GM12878 (cell line): ENCODE measurements at regions not wholly inside any gene's neighbourhood (a gene's known extent, or its start where the extent isn't known, plus 50 kb on each side); places are given as distances from the start of the nearest gene placed in this dataset.

Source experiments
- ATAC-seq: fragments of 200-7000 bp; cut with Tn5 transposase; 3 replicates; pipeline ENCODE4 v1.9.1; 2020; ENCODE audit warnings: mild to moderate bottlenecking, moderate library complexity
- BruUV-seq: library from RNA; stranded (reverse); fragments of 400-500 nt; replicated peaks from 2 replicates; lab custom pipeline; 2021; lab: Mats Ljungman, UMichigan
- CTCF ChIA-PET: fragments of 300-600 bp; sonication (Branson Sonifier 250); formaldehyde crosslinking; extraction: SDS; loops from one replicate; lab custom pipeline; 2021; ENCODE audit warnings: inconsistent platforms; lab: Yijun Ruan, JAX
- POLR2A ChIA-PET: fragments of 350-600 bp; formaldehyde crosslinking; extraction: SDS; loops from one replicate; lab custom pipeline; 2021; ENCODE audit warnings: inconsistent platforms; lab: Charles Lee
- RAD21 ChIA-PET: fragments of 300-600 bp; sonication (Branson Sonifier 250); formaldehyde crosslinking; loops from one replicate; lab custom pipeline; 2023; ENCODE audit warnings: antibody characterized with exemption; ENCODE audit not compliant: unreplicated experiment; lab: Charles Lee
- SMC1A ChIA-PET: fragments of 300-600 bp; sonication (Branson Sonifier 250); formaldehyde crosslinking; loops from one replicate; lab custom pipeline; 2023; ENCODE audit not compliant: unreplicated experiment, uncharacterized antibody; lab: Charles Lee
- DNase-seq: peaks from one replicate; pipeline ENCODE4 v3.0.0-alpha.2; 2011; ENCODE audit warnings: low read depth, low spot score
- FAIRE-seq: peaks from 3 replicates; lab custom pipeline; 2011; peaks lifted over from hg19 to GRCh38; lab: Jason Lieb, UNC
- H2AFZ ChIP-seq: 2 replicates; pipeline ENCODE4 v1.6.0; 2011; ENCODE audit warnings: low read depth, low read length, control low read depth; ENCODE audit not compliant: control insufficient read depth
- H3K27ac ChIP-seq: 2 replicates; pipeline ENCODE4 v1.5.1; 2011; ENCODE audit warnings: control low read depth; ENCODE audit not compliant: control insufficient read depth, insufficient read depth
- H3K27me3 ChIP-seq, 2 experiments: replicated peaks in 1 of 2; 2 replicates each; pipeline versions ENCODE4 v1.6.0 to v1.6.1; 2011; ENCODE audit warnings: low read length in 1 of 2; ENCODE audit not compliant: control insufficient read depth in 2 of 2, insufficient read depth in 2 of 2
- H3K36me3 ChIP-seq, 2 experiments: 2 replicates each; pipeline ENCODE4 v1.5.1; 2011; ENCODE audit warnings: low read length in 1 of 2; ENCODE audit not compliant: control insufficient read depth in 2 of 2, insufficient read depth in 2 of 2
- H3K4me1 ChIP-seq: 2 replicates; pipeline ENCODE4 v1.6.1; 2011; ENCODE audit warnings: mild to moderate bottlenecking, low read length, moderate library complexity, mixed read lengths; ENCODE audit not compliant: control insufficient read depth, insufficient read depth
- H3K4me2 ChIP-seq: 2 replicates; pipeline ENCODE4 v1.6.0; 2011; ENCODE audit warnings: control low read depth; ENCODE audit not compliant: control insufficient read depth, insufficient read depth
- H3K4me3 ChIP-seq: fragments of 200-600 bp; sonication (generic); 2 replicates; pipeline ENCODE4 v1.5.1; 2016
- H3K79me2 ChIP-seq: 2 replicates; pipeline ENCODE4 v1.6.0; 2011; ENCODE audit warnings: low read length; ENCODE audit not compliant: control insufficient read depth, insufficient read depth
- H3K9ac ChIP-seq: 2 replicates; pipeline ENCODE4 v1.8.0; 2011; ENCODE audit warnings: low read length, control low read depth, mixed read lengths; ENCODE audit not compliant: control insufficient read depth, insufficient read depth
- H3K9me3 ChIP-seq: replicated peaks from 3 replicates; pipeline ENCODE4 v1.5.1; 2011; ENCODE audit warnings: mild to moderate bottlenecking, low read length; ENCODE audit not compliant: control insufficient read depth, insufficient read depth
- H4K20me1 ChIP-seq: 2 replicates; pipeline ENCODE4 v1.6.0; 2011; ENCODE audit not compliant: control insufficient read depth, insufficient read depth
- EZH2 ChIP-seq: IDR thresholded peaks from 2 replicates; pipeline ENCODE4 v1.6.1; 2012; ENCODE audit warnings: low read depth, mild to moderate bottlenecking, control low read depth, inconsistent platforms, low read length, borderline replicate concordance; ENCODE audit not compliant: control insufficient read depth
- MYB ChIP-seq: fragments of 150-350 bp; IDR thresholded peaks from 2 replicates; pipeline ENCODE4 v1.6.1; 2014; ENCODE audit warnings: mild to moderate bottlenecking, low read depth, low read length, borderline replicate concordance
- NFYA ChIP-seq: IDR thresholded peaks from 2 replicates; pipeline ENCODE4 v1.6.1; 2011; ENCODE audit warnings: low read depth, mild to moderate bottlenecking, low read length, improper control_type of control experiment, borderline replicate concordance
- POLR2A ChIP-seq: IDR thresholded peaks from 2 replicates; pipeline ENCODE4 v1.6.1; 2011; ENCODE audit warnings: low read depth, mild to moderate bottlenecking, low read length
- POLR2AphosphoS5 ChIP-seq: IDR thresholded peaks from 2 replicates; pipeline ENCODE4 v1.6.1; 2011; ENCODE audit warnings: mild to moderate bottlenecking, low read length, inconsistent platforms
- STAT3 ChIP-seq: IDR thresholded peaks from 2 replicates; pipeline ENCODE4 v1.6.1; 2011; ENCODE audit warnings: low read depth, low read length, improper control_type of control experiment
- USF2 ChIP-seq: IDR thresholded peaks from 2 replicates; pipeline ENCODE4 v1.6.1; 2011; ENCODE audit warnings: low read depth, low read length, improper control_type of control experiment, borderline replicate concordance
- ZSCAN29 ChIP-seq: fragments of 450-650 bp; IDR thresholded peaks from 2 replicates; pipeline ENCODE4 v1.6.1; 2017; ENCODE audit warnings: mild to moderate bottlenecking, moderate library complexity
- WGBS: methylation state at CpG from one replicate; pipeline ENCODE4 v1.1.6; 2016; ENCODE audit warnings: low lambda C conversion rate; ENCODE audit not compliant: insufficient replicate concordance, insufficient coverage; ENCODE audit errors: missing lambda C conversion rate; 5-methylcytosine and 5-hydroxymethylcytosine counted together
- in situ Hi-C: fragments of 300-500 bp; cut with MboI; formaldehyde crosslinking; loops from 9 replicates; pipeline ENCODE4 v1.14.3; 2018; ENCODE audit warnings: mixed read lengths
- intact Hi-C: fragments of 100-400 bp; cut with micrococcal nuclease; formaldehyde crosslinking; loops from one replicate; pipeline ENCODE4 v1.14.2; 2022; ENCODE audit not compliant: unreplicated experiment
- TF ChIP-seq, protein P1 (sequence below): fragments of 450-650 bp; IDR thresholded peaks from 2 replicates; pipeline ENCODE4 v1.6.1; 2016; ENCODE audit warnings: mild to moderate bottlenecking
- TF ChIP-seq, protein P2 (sequence below): fragments of 450-650 bp; IDR thresholded peaks from 2 replicates; pipeline ENCODE4 v1.6.1; 2018; ENCODE audit warnings: borderline replicate concordance, mild to moderate bottlenecking; ENCODE audit not compliant: partially characterized antibody
- TF ChIP-seq, protein P3 (sequence below): fragments of 150-350 bp; IDR thresholded peaks from 2 replicates; pipeline ENCODE4 v1.6.1; 2016; ENCODE audit warnings: low read depth, low read length

GRCh38 chr17:5759501-5759925 lies 175.2 kb upstream of the NLRP1 start:
- Histone ChIP-seq H3K9ac (no peak overlapping the region), H3K79me2 (no peaks in the 10 kb centered on the region), H4K20me1 (no peaks in the 10 kb centered on the region), H3K4me2 (no peak overlapping the region), H3K9me3 (no peaks in the 10 kb centered on the region), H3K27me3 (peaks cover 0 to 7% of the 10 kb centered on the region in 2 experiments), H3K27ac (no peak overlapping the region), H3K36me3 (no peaks in the 10 kb centered on the region), H3K4me1 (no peaks in the 10 kb centered on the region), H3K4me3 (no peak overlapping the region), H2AFZ (no peak overlapping the region)
- FAIRE-seq (no peak), ATAC-seq (no peak), DNase-seq (no peak)
- ChIA-PET CTCF (no interaction called here), POLR2A (no interaction called here), RAD21 (no interaction called here), SMC1A (interaction anchor here (0.9 kb wide), 1 partner anchor 13 kb away, joined by 3 read pairs; no protein-coding TSS in a partner anchor)
- no peak for TF ChIP-seq EZH2
- no peak for TF ChIP-seq NFYA
- no peak for TF ChIP-seq POLR2AphosphoS5
- TF ChIP-seq, protein P1, sequence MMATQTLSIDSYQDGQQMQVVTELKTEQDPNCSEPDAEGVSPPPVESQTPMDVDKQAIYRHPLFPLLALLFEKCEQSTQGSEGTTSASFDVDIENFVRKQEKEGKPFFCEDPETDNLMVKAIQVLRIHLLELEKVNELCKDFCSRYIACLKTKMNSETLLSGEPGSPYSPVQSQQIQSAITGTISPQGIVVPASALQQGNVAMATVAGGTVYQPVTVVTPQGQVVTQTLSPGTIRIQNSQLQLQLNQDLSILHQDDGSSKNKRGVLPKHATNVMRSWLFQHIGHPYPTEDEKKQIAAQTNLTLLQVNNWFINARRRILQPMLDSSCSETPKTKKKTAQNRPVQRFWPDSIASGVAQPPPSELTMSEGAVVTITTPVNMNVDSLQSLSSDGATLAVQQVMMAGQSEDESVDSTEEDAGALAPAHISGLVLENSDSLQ = no peak
- TF ChIP-seq MYB = no peak
- no peak for TF ChIP-seq STAT3
- TF ChIP-seq, protein P2, sequence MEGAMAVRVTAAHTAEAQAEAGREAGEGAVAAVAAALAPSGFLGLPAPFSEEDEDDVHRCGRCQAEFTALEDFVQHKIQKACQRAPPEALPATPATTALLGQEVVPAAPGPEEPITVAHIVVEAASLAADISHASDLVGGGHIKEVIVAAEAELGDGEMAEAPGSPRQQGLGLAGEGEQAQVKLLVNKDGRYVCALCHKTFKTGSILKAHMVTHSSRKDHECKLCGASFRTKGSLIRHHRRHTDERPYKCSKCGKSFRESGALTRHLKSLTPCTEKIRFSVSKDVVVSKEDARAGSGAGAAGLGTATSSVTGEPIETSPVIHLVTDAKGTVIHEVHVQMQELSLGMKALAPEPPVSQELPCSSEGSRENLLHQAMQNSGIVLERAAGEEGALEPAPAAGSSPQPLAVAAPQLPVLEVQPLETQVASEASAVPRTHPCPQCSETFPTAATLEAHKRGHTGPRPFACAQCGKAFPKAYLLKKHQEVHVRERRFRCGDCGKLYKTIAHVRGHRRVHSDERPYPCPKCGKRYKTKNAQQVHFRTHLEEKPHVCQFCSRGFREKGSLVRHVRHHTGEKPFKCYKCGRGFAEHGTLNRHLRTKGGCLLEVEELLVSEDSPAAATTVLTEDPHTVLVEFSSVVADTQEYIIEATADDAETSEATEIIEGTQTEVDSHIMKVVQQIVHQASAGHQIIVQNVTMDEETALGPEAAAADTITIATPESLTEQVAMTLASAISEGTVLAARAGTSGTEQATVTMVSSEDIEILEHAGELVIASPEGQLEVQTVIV = no peak
- TF ChIP-seq POLR2A = no peak
- no peak for TF ChIP-seq USF2
- TF ChIP-seq, protein P3, sequence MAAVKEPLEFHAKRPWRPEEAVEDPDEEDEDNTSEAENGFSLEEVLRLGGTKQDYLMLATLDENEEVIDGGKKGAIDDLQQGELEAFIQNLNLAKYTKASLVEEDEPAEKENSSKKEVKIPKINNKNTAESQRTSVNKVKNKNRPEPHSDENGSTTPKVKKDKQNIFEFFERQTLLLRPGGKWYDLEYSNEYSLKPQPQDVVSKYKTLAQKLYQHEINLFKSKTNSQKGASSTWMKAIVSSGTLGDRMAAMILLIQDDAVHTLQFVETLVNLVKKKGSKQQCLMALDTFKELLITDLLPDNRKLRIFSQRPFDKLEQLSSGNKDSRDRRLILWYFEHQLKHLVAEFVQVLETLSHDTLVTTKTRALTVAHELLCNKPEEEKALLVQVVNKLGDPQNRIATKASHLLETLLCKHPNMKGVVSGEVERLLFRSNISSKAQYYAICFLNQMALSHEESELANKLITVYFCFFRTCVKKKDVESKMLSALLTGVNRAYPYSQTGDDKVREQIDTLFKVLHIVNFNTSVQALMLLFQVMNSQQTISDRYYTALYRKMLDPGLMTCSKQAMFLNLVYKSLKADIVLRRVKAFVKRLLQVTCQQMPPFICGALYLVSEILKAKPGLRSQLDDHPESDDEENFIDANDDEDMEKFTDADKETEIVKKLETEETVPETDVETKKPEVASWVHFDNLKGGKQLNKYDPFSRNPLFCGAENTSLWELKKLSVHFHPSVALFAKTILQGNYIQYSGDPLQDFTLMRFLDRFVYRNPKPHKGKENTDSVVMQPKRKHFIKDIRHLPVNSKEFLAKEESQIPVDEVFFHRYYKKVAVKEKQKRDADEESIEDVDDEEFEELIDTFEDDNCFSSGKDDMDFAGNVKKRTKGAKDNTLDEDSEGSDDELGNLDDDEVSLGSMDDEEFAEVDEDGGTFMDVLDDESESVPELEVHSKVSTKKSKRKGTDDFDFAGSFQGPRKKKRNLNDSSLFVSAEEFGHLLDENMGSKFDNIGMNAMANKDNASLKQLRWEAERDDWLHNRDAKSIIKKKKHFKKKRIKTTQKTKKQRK = no peak
- TF ChIP-seq ZSCAN29 = no peak
- BruUV-seq = no TSS peak
- intact Hi-C loops = no loop called here
- WGBS = 36% methylated on average over 8 of the region's 8 CpGs
- in situ Hi-C loops = no loop called here
